ENCODE measurements at regions not wholly inside any gene's neighbourhood (a gene's known extent, or its start where the extent isn't known, plus 50 kb on each side); places are given as distances from the start of the nearest gene placed in this dataset.

- no peak for TF ChIP-seq CTCF (IDR thresholded peaks at IDR 0.05; ENCODE audit: insufficient read depth, low read depth, low read length)
- DNase-seq (ENCODE audit: low read depth), result no peak
Observed at GRCh38 chr18:46318356-46318755, 214.2 kb downstream of the HAUS1 start.

GRCh38 chr18:46319783-46320182 is 215.6 kb downstream of the HAUS1 start:
- H3K4me3 ChIP-seq (ENCODE audit: low read depth, low read length), result no peak overlapping the region
- TF ChIP-seq CTCF (IDR thresholded peaks at IDR 0.05; ENCODE audit: insufficient read depth, low read depth, low read length), result no peak
- no peak for DNase-seq (ENCODE audit: low read depth)

More at GRCh38 chr18:46318356-46318755, 214.2 kb downstream of the HAUS1 start:
- no peak overlapping the region for H3K4me3 ChIP-seq (ENCODE audit: low read depth, low read length)

- no peak for TF ChIP-seq CTCF (IDR thresholded peaks at IDR 0.05; ENCODE audit: insufficient read depth, low read depth, low read length)
- H3K4me3 ChIP-seq (ENCODE audit: low read depth, low read length), result no peak overlapping the region
- no peak for DNase-seq (ENCODE audit: low read depth)
Observed at GRCh38 chr18:46320297-46320696, 216.1 kb downstream of the HAUS1 start.

- TF ChIP-seq CTCF (IDR thresholded peaks at IDR 0.05; ENCODE audit: insufficient read depth, low read depth, low read length), result no peak
- H3K4me3 ChIP-seq (ENCODE audit: low read depth, low read length), result no peak overlapping the region
- peak; percentile 12 for DNase-seq (ENCODE audit: low read depth)
Observed at GRCh38 chr18:46320928-46321711, 216.9 kb downstream of the HAUS1 start.

- no peak overlapping the region for H3K4me3 ChIP-seq (ENCODE audit: low read depth, low read length)
- TF ChIP-seq CTCF (IDR thresholded peaks at IDR 0.05; ENCODE audit: insufficient read depth, low read depth, low read length), result no peak
- DNase-seq (ENCODE audit: low read depth), result no peak
Observed at GRCh38 chr18:46321955-46322354, 217.8 kb downstream of the HAUS1 start.

GRCh38 chr18:46322411-46322891 is 218.3 kb downstream of the HAUS1 start:
- no peak for DNase-seq (ENCODE audit: low read depth)
- H3K4me3 ChIP-seq (ENCODE audit: low read depth, low read length), result no peak overlapping the region
- no peak for TF ChIP-seq CTCF (IDR thresholded peaks at IDR 0.05; ENCODE audit: insufficient read depth, low read depth, low read length)
